ENCODE measurements at regions not wholly inside any gene's neighbourhood (a gene's known extent, or its start where the extent isn't known, plus 50 kb on each side); places are given as distances from the start of the nearest gene placed in this dataset.

DNA sequence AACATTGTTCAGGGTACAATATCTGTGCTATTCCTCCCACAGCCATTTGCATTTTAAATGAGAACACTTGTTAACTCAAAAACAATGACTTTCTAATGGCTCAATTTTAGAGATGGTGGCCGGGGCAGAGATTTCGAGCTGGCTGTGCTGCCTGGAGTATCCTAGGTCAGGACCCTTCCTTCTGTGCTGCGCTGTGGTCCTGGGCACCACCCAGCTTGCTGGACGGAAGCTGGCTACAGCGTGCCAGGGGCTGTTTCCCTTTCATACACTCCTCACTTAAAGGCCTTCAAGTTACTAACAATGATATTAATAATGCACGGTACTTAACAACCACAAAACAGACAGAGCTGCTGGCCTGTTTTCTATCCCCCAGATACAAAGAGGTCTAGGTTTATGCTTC is 194.4 kb upstream of the CST7 start:
- Histone ChIP-seq H4K20me1 (replicated peaks; ENCODE audit: control insufficient read depth, insufficient read depth, low read length) (no peaks in the 10 kb centered on the region), H3K9ac (ENCODE audit: insufficient read depth in 1 of 2, low read depth in 2 of 2, low read length in 2 of 2) (no peak overlapping the region), H3K9me3 (replicated peaks; ENCODE audit: control insufficient read depth, insufficient read depth, low read depth, low read length) (no peaks in the 10 kb centered on the region), H3K36me3 (ENCODE audit: control insufficient read depth, insufficient read depth, low read length) (no peaks in the 10 kb centered on the region), H3K27ac (ENCODE audit: extremely low read depth, low read depth, low read length) (no peak overlapping the region), H3K4me3 (no peak overlapping the region), H3K4me1 (replicated peaks in 1 of 2; ENCODE audit: control insufficient read depth in 2 of 2, insufficient read depth in 2 of 2, low read length in 2 of 2) (no peaks in the 10 kb centered on the region), H3K4me2 (ENCODE audit: insufficient read depth, low read length) (no peak overlapping the region), H3K27me3 (ENCODE audit: control insufficient read depth in 2 of 2, insufficient read depth in 2 of 2, low read length in 2 of 2) (no peaks in the 10 kb centered on the region), H3K9me1 (ENCODE audit: control insufficient read depth, insufficient read depth, low read length) (no peaks in the 10 kb centered on the region), H3K79me2 (ENCODE audit: control insufficient read depth, insufficient read depth, low read length) (no peaks in the 10 kb centered on the region), H2AFZ (ENCODE audit: low read depth, low read length) (no peak overlapping the region)
- BruUV-seq (replicated peaks) = no TSS peak
- FAIRE-seq (no peak), ATAC-seq (no peak), DNase-seq (ENCODE audit: extremely low read depth in 1 of 4, low spot score in 3 of 4) (no peak)
- CTCF ChIA-PET (ENCODE audit: low intra/inter-chr PET ratio) = no interaction called here
- POLR2A ChIA-PET = interaction anchor here (0.5 kb wide), 1 partner anchor 166 kb away, joined by 3 read pairs; no protein-coding TSS in a partner anchor
- intact Hi-C loops (cut with micrococcal nuclease) (no loop called here), in situ Hi-C loops (cut with MboI) (no loop called here)
- WGBS (ENCODE audit: insufficient coverage, low coverage, missing lambda C conversion rate) = 0% methylated on average over 6 of the region's 6 CpGs
- no peak for TF ChIP-seq HNRNPL (IDR thresholded peaks at IDR 0.05; ENCODE audit: low read depth, low read length)
- no peak for TF ChIP-seq ZNF3 (CRISPR knock-in tag; IDR thresholded peaks at IDR 0.05)
- TF ChIP-seq ZNF174 (CRISPR knock-in tag; IDR thresholded peaks at IDR 0.05) = no peak
- TF ChIP-seq RAD51 (IDR thresholded peaks at IDR 0.05; ENCODE audit: borderline replicate concordance, low read depth) = no peak
- TF ChIP-seq, protein P1, sequence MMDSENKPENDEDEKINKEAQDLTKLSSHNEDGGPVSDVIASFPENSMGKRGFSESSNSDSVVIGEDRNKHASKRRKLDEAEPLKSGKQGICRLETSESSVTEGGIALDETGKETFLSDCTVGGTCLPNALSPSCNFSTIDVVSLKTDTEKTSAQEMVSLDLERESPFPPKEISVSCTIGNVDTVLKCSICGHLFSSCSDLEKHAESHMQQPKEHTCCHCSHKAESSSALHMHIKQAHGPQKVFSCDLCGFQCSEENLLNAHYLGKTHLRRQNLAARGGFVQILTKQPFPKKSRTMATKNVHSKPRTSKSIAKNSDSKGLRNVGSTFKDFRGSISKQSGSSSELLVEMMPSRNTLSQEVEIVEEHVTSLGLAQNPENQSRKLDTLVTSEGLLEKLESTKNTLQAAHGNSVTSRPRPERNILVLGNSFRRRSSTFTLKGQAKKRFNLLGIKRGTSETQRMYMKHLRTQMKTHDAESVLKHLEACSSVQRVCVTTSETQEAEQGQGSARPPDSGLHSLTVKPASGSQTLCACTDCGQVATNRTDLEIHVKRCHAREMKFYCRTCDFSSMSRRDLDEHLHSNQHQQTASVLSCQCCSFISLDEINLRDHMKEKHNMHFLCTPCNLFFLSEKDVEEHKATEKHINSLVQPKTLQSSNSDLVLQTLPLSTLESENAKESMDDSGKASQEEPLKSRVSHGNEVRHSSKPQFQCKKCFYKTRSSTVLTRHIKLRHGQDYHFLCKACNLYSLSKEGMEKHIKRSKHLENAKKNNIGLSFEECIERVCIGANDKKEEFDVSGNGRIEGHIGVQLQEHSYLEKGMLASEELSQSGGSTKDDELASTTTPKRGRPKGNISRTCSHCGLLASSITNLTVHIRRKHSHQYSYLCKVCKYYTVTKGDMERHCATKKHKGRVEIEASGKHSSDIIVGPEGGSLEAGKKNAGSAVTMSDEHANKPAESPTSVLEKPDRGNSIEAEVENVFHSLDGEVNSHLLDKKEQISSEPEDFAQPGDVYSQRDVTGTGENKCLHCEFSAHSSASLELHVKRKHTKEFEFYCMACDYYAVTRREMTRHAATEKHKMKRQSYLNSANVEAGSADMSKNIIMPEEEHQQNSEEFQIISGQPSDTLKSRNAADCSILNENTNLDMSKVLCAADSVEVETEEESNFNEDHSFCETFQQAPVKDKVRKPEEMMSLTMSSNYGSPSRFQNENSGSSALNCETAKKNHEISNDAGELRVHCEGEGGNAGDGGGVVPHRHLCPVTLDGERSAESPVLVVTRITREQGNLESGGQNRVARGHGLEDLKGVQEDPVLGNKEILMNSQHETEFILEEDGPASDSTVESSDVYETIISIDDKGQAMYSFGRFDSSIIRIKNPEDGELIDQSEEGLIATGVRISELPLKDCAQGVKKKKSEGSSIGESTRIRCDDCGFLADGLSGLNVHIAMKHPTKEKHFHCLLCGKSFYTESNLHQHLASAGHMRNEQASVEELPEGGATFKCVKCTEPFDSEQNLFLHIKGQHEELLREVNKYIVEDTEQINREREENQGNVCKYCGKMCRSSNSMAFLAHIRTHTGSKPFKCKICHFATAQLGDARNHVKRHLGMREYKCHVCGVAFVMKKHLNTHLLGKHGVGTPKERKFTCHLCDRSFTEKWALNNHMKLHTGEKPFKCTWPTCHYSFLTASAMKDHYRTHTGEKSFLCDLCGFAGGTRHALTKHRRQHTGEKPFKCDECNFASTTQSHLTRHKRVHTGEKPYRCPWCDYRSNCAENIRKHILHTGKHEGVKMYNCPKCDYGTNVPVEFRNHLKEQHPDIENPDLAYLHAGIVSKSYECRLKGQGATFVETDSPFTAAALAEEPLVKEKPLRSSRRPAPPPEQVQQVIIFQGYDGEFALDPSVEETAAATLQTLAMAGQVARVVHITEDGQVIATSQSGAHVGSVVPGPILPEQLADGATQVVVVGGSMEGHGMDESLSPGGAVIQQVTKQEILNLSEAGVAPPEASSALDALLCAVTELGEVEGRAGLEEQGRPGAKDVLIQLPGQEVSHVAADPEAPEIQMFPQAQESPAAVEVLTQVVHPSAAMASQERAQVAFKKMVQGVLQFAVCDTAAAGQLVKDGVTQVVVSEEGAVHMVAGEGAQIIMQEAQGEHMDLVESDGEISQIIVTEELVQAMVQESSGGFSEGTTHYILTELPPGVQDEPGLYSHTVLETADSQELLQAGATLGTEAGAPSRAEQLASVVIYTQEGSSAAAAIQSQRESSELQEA (IDR thresholded peaks at IDR 0.05; ENCODE audit: low read depth) = no peak
- no peak for TF ChIP-seq POLR2G (IDR thresholded peaks at IDR 0.05; ENCODE audit: low read depth, low read length)
- TF ChIP-seq BRF1 (IDR thresholded peaks at IDR 0.05; ENCODE audit: borderline replicate concordance, extremely low read depth, insufficient read length) = no peak
- TF ChIP-seq ILF3 (IDR thresholded peaks at IDR 0.05; ENCODE audit: borderline replicate concordance) = no peak
